ENCODE measurements at regions not wholly inside any gene's neighbourhood (a gene's known extent, or its start where the extent isn't known, plus 50 kb on each side); places are given as distances from the start of the nearest gene placed in this dataset.

DNA sequence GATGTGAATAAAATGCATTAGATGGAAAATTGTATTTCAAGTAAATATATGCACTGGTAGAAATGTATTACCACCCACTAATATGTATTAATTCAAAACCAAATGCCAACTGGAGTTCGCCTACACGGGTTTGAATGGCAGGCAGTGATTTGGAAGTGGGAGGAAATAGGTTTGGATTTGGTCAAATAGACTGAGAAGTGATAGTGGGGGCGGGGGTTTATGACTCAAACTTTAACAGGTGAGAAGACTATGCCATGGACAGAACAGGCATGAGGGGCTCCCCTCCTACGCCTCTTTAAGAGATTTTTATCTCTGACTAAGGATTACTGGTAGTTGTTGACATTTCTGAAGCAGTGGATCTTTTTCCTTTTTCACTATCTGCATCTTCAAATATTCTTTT, 677.8 kb downstream of the NTRK3 start:
- no peak overlapping the region for H3K4me2 ChIP-seq
- H3K27ac ChIP-seq: no peak overlapping the region
- ChIA-PET POLR2A (ENCODE audit: unreplicated experiment) (no interaction called here), CTCF (no interaction called here)
- H4K20me1 ChIP-seq (ENCODE audit: insufficient read depth): no peaks in the 10 kb centered on the region; the same call in 1 of the 2 replicates
- no peak for DNase-seq
- BruUV-seq (replicated peaks): no TSS peak
- intact Hi-C loops (cut with micrococcal nuclease; ENCODE audit: unreplicated experiment): no loop called here
- H2AFZ ChIP-seq: no peak overlapping the region
- H3F3A ChIP-seq (ENCODE audit: insufficient read depth, low read depth): no peaks in the 10 kb centered on the region
- no peaks in the 10 kb centered on the region for H3K4me1 ChIP-seq (replicated peaks; ENCODE audit: insufficient read depth)
- H3K4me3 ChIP-seq: no peak overlapping the region
- no peaks in the 10 kb centered on the region for H3K79me2 ChIP-seq (ENCODE audit: low read depth)
- TF ChIP-seq, protein P1, sequence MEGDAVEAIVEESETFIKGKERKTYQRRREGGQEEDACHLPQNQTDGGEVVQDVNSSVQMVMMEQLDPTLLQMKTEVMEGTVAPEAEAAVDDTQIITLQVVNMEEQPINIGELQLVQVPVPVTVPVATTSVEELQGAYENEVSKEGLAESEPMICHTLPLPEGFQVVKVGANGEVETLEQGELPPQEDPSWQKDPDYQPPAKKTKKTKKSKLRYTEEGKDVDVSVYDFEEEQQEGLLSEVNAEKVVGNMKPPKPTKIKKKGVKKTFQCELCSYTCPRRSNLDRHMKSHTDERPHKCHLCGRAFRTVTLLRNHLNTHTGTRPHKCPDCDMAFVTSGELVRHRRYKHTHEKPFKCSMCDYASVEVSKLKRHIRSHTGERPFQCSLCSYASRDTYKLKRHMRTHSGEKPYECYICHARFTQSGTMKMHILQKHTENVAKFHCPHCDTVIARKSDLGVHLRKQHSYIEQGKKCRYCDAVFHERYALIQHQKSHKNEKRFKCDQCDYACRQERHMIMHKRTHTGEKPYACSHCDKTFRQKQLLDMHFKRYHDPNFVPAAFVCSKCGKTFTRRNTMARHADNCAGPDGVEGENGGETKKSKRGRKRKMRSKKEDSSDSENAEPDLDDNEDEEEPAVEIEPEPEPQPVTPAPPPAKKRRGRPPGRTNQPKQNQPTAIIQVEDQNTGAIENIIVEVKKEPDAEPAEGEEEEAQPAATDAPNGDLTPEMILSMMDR (conservative IDR thresholded peaks at IDR 0.05): no peak
- no peak for TF ChIP-seq EZH2 (IDR thresholded peaks at IDR 0.05; ENCODE audit: low read depth)
- no peaks in the 10 kb centered on the region for H3K9me3 ChIP-seq (ENCODE audit: insufficient read depth, low read depth)
- no peaks in the 10 kb centered on the region for H3K36me3 ChIP-seq (ENCODE audit: low read depth)
- no peaks in the 10 kb centered on the region for H3K27me3 ChIP-seq (ENCODE audit: insufficient read depth, low read depth)
- no peaks in the 10 kb centered on the region for H3K9me2 ChIP-seq (ENCODE audit: insufficient read depth)

- Histone ChIP-seq H3K27me3 (ENCODE audit: insufficient read depth, low read depth) (no peaks in the 10 kb centered on the region), H3K79me2 (ENCODE audit: low read depth) (no peaks in the 10 kb centered on the region), H3K9me2 (ENCODE audit: insufficient read depth) (no peaks in the 10 kb centered on the region), H3K4me3 (no peak overlapping the region), H3K36me3 (ENCODE audit: low read depth) (no peaks in the 10 kb centered on the region), H4K20me1 (ENCODE audit: insufficient read depth) (no peaks in the 10 kb centered on the region; the same call in 1 of the 2 replicates), H3K4me2 (no peak overlapping the region), H3K27ac (no peak overlapping the region), H3F3A (ENCODE audit: insufficient read depth, low read depth) (no peaks in the 10 kb centered on the region), H3K4me1 (replicated peaks; ENCODE audit: insufficient read depth) (no peaks in the 10 kb centered on the region), H2AFZ (no peak overlapping the region), H3K9me3 (ENCODE audit: insufficient read depth, low read depth) (no peaks in the 10 kb centered on the region)
- ChIA-PET CTCF (no interaction called here), POLR2A (ENCODE audit: unreplicated experiment) (no interaction called here)
- intact Hi-C loops (cut with micrococcal nuclease; ENCODE audit: unreplicated experiment): no loop called here
- BruUV-seq (replicated peaks): no TSS peak
- no peak for TF ChIP-seq EZH2 (IDR thresholded peaks at IDR 0.05; ENCODE audit: low read depth)
- TF ChIP-seq, protein P1 (conservative IDR thresholded peaks at IDR 0.05): no peak
- no peak for DNase-seq
Measured at GRCh38 chr15:87577336-87577735, 679.2 kb downstream of the NTRK3 start.

- Histone ChIP-seq H3K27ac (no peak overlapping the region), H3K4me1 (replicated peaks; ENCODE audit: insufficient read depth) (no peaks in the 10 kb centered on the region), H3K4me3 (no peak overlapping the region), H2AFZ (no peak overlapping the region), H3K9me3 (ENCODE audit: insufficient read depth, low read depth) (no peaks in the 10 kb centered on the region), H3K36me3 (ENCODE audit: low read depth) (no peaks in the 10 kb centered on the region), H3K79me2 (ENCODE audit: low read depth) (no peaks in the 10 kb centered on the region), H3K4me2 (no peak overlapping the region), H3K27me3 (ENCODE audit: insufficient read depth, low read depth) (no peaks in the 10 kb centered on the region), H3F3A (ENCODE audit: insufficient read depth, low read depth) (no peaks in the 10 kb centered on the region), H4K20me1 (ENCODE audit: insufficient read depth) (no peaks in the 10 kb centered on the region; the same call in 1 of the 2 replicates), H3K9me2 (ENCODE audit: insufficient read depth) (no peaks in the 10 kb centered on the region)
- DNase-seq: no peak
- no TSS peak for BruUV-seq (replicated peaks)
- intact Hi-C loops (cut with micrococcal nuclease; ENCODE audit: unreplicated experiment): no loop called here
- TF ChIP-seq EZH2 (IDR thresholded peaks at IDR 0.05; ENCODE audit: low read depth): no peak
- TF ChIP-seq, protein P1 (conservative IDR thresholded peaks at IDR 0.05): no peak
- POLR2A ChIA-PET (ENCODE audit: unreplicated experiment): no interaction called here
- CTCF ChIA-PET: interaction anchor here (0.6 kb wide), 1 partner anchor 21 kb away, joined by 4 read pairs; no protein-coding TSS in a partner anchor
Measured at GRCh38 chr15:87576486-87577176, 679.9 kb downstream of the NTRK3 start.

Data from PC-9 (cell line).